ENCODE measurements at regions not wholly inside any gene's neighbourhood (a gene's known extent, or its start where the extent isn't known, plus 50 kb on each side); places are given as distances from the start of the nearest gene placed in this dataset.

DNA sequence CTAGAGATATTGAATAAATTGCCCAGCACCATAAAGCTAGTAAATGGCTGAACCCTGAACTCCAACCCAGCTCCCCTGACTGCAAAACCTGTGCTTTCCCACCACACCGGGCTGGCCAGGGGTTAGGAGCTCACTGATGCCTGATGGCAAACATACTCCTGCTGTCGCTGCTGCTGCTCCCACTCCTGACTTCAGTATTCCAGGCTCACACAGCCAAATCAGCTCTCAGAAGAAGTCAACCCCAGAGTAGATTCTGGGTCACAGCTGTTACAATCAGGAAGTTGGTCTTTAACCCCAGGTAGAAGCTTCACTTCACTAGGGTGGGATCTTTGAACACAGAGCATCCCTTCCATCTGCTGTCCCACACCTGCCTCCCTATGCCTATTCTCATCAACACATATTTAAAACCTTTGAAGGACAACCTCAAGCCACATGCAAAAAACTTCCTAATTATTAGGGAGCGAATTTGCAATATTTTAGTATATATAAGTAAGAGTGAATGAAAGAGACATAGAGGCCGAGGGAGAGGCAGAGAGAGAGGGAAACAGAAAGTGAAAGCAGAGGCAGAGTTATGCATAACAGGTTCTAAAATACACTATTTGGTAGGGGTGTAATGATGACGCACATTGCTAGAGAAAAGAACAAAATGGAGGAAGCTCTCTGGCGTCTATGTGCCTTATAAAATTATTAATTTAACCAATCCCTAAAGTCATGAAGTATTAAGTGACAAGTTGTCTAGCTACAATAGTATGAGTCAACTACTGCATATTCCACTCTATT is 99.4 kb upstream of the SERP2 start:
- H3K9ac ChIP-seq (ENCODE audit: low read length) = no peak overlapping the region
- peaks cover 37% of the 10 kb centered on the region for H3K4me1 ChIP-seq (ENCODE audit: control insufficient read depth, insufficient read depth, low read length)
- no peaks in the 10 kb centered on the region for H3K36me3 ChIP-seq (ENCODE audit: control insufficient read depth, insufficient read depth, low read length)
- H3K27me3 ChIP-seq (ENCODE audit: control insufficient read depth, insufficient read depth, low read length) = no peaks in the 10 kb centered on the region
- peak overlapping the region; percentile 82 for H3K27ac ChIP-seq (ENCODE audit: low read depth, low read length)
- H3K4me3 ChIP-seq (ENCODE audit: low read length) = peak overlapping the region; percentile 45

GRCh38 chr13:44274771-44275205 is 98.8 kb upstream of the SERP2 start:
- H3K4me1 ChIP-seq (ENCODE audit: control insufficient read depth, insufficient read depth, low read length) = peaks cover 37% of the 10 kb centered on the region
- peak overlapping the region; percentile 82 for H3K27ac ChIP-seq (ENCODE audit: low read depth, low read length)
- H3K9ac ChIP-seq (ENCODE audit: low read length) = no peak overlapping the region
- H3K36me3 ChIP-seq (ENCODE audit: control insufficient read depth, insufficient read depth, low read length) = no peaks in the 10 kb centered on the region
- H3K4me3 ChIP-seq (ENCODE audit: low read length) = no peak overlapping the region
- no peaks in the 10 kb centered on the region for H3K27me3 ChIP-seq (ENCODE audit: control insufficient read depth, insufficient read depth, low read length)

DNA sequence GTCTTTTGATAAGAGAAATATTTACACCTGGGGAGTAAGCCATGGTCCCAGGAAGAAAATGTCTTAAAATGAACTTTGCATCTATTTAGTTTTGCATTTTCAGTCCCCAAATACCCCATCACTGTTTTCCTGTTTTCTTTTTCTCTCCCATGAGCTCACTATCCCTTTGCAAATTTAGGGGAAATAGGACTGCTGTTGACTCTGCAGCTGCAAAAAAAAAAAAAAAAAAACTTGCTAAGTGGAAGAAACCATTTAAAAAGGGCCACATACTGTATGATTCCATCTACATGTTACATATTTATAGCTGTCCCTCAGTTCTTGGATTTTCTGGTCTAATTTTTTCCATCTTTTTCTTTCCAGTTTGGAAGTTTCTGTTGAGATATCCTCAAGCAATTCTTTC is 98.2 kb upstream of the SERP2 start:
- H3K36me3 ChIP-seq (ENCODE audit: control insufficient read depth, insufficient read depth, low read length) = no peaks in the 10 kb centered on the region
- H3K9ac ChIP-seq (ENCODE audit: low read length) = no peak overlapping the region
- H3K27ac ChIP-seq (ENCODE audit: low read depth, low read length) = peak overlapping the region; percentile 82
- H3K4me3 ChIP-seq (ENCODE audit: low read length) = no peak overlapping the region
- H3K4me1 ChIP-seq (ENCODE audit: control insufficient read depth, insufficient read depth, low read length) = peaks cover 34% of the 10 kb centered on the region
- no peaks in the 10 kb centered on the region for H3K27me3 ChIP-seq (ENCODE audit: control insufficient read depth, insufficient read depth, low read length)

GRCh38 chr13:44276061-44276460 is 97.6 kb upstream of the SERP2 start:
- Histone ChIP-seq H3K4me1 (ENCODE audit: control insufficient read depth, insufficient read depth, low read length) (peaks cover 27% of the 10 kb centered on the region), H3K27me3 (ENCODE audit: control insufficient read depth, insufficient read depth, low read length) (no peaks in the 10 kb centered on the region), H3K9ac (ENCODE audit: low read length) (no peak overlapping the region), H3K27ac (ENCODE audit: low read depth, low read length) (no peak overlapping the region), H3K4me3 (ENCODE audit: low read length) (no peak overlapping the region), H3K36me3 (ENCODE audit: control insufficient read depth, insufficient read depth, low read length) (no peaks in the 10 kb centered on the region)

GRCh38 chr13:44277459-44277858 is 96.2 kb upstream of the SERP2 start:
- Histone ChIP-seq H3K36me3 (ENCODE audit: control insufficient read depth, insufficient read depth, low read length) (no peaks in the 10 kb centered on the region), H3K4me1 (ENCODE audit: control insufficient read depth, insufficient read depth, low read length) (peaks cover 14% of the 10 kb centered on the region), H3K4me3 (ENCODE audit: low read length) (no peak overlapping the region), H3K9ac (ENCODE audit: low read length) (no peak overlapping the region), H3K27me3 (ENCODE audit: control insufficient read depth, insufficient read depth, low read length) (no peaks in the 10 kb centered on the region), H3K27ac (ENCODE audit: low read depth, low read length) (no peak overlapping the region)

GRCh38 chr13:44278166-44278565 is 95.5 kb upstream of the SERP2 start:
- H3K4me3 ChIP-seq (ENCODE audit: low read length) = no peak overlapping the region
- peaks cover 14% of the 10 kb centered on the region for H3K4me1 ChIP-seq (ENCODE audit: control insufficient read depth, insufficient read depth, low read length)
- H3K27ac ChIP-seq (ENCODE audit: low read depth, low read length) = no peak overlapping the region
- no peaks in the 10 kb centered on the region for H3K27me3 ChIP-seq (ENCODE audit: control insufficient read depth, insufficient read depth, low read length)
- H3K9ac ChIP-seq (ENCODE audit: low read length) = no peak overlapping the region
- H3K36me3 ChIP-seq (ENCODE audit: control insufficient read depth, insufficient read depth, low read length) = no peaks in the 10 kb centered on the region

- Histone ChIP-seq H3K27ac (ENCODE audit: low read depth, low read length) (no peak overlapping the region), H3K27me3 (ENCODE audit: control insufficient read depth, insufficient read depth, low read length) (no peaks in the 10 kb centered on the region), H3K9ac (ENCODE audit: low read length) (no peak overlapping the region), H3K36me3 (ENCODE audit: control insufficient read depth, insufficient read depth, low read length) (no peaks in the 10 kb centered on the region), H3K4me1 (ENCODE audit: control insufficient read depth, insufficient read depth, low read length) (no peaks in the 10 kb centered on the region), H3K4me3 (ENCODE audit: low read length) (no peak overlapping the region)
Measured at GRCh38 chr13:44280456-44280855, 93.2 kb upstream of the SERP2 start.

GRCh38 chr13:44281252-44282000 is 92.2 kb upstream of the SERP2 start:
- Histone ChIP-seq H3K4me1 (ENCODE audit: control insufficient read depth, insufficient read depth, low read length) (no peaks in the 10 kb centered on the region), H3K27ac (ENCODE audit: low read depth, low read length) (no peak overlapping the region), H3K4me3 (ENCODE audit: low read length) (no peak overlapping the region), H3K27me3 (ENCODE audit: control insufficient read depth, insufficient read depth, low read length) (no peaks in the 10 kb centered on the region), H3K36me3 (ENCODE audit: control insufficient read depth, insufficient read depth, low read length) (no peaks in the 10 kb centered on the region), H3K9ac (ENCODE audit: low read length) (no peak overlapping the region)

DNA sequence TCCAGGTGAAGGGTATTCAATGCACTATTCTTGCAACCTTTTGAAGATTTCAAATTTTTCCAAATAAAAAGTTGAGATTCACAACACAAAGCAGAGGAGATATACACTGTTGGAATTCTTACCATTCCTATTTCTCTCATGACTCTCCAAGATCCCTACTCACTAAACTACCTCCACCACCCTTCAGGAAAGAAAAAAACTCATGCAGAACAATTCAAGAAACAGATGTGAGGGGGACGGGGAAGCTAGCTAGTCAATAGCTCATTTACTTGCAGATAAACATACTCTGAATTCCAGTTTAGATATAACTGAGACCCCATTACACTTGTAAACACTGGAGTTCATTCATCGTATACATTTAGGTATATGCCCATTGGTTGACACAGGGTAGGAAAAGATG is 90.0 kb upstream of the SERP2 start:
- Histone ChIP-seq H3K36me3 (ENCODE audit: control insufficient read depth, insufficient read depth, low read length) (no peaks in the 10 kb centered on the region), H3K4me3 (ENCODE audit: low read length) (no peak overlapping the region), H3K4me1 (ENCODE audit: control insufficient read depth, insufficient read depth, low read length) (no peaks in the 10 kb centered on the region), H3K9ac (ENCODE audit: low read length) (no peak overlapping the region), H3K27me3 (ENCODE audit: control insufficient read depth, insufficient read depth, low read length) (no peaks in the 10 kb centered on the region), H3K27ac (ENCODE audit: low read depth, low read length) (no peak overlapping the region)

DNA sequence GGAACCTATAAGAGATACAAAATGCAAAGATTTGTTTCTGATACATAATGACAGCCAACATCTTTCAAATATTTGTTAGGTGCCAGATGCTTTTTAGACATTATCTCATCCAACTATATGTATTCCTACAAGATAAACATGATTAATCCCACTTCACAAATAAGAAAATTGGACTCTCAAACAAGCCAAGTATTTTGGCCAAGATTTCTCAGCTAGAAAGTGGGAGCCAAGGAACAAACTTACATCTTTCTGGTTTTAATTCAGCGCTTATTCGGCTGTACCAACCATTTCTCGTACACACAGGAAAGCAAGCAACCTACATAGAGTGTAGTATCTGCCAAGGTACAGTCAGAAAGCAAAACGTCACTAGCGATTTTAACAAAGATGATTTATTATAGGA is 85.7 kb upstream of the SERP2 start:
- no peak overlapping the region for H3K4me3 ChIP-seq (ENCODE audit: low read length)

GRCh38 chr13:44292545-44292944 is 81.1 kb upstream of the SERP2 start:
- H3K27me3 ChIP-seq (ENCODE audit: control insufficient read depth, insufficient read depth, low read length) = no peaks in the 10 kb centered on the region

More for the DNA sequence above, 85.7 kb upstream of the SERP2 start:
- Histone ChIP-seq H3K9ac (ENCODE audit: low read length) (no peak overlapping the region), H3K27me3 (ENCODE audit: control insufficient read depth, insufficient read depth, low read length) (no peaks in the 10 kb centered on the region), H3K36me3 (ENCODE audit: control insufficient read depth, insufficient read depth, low read length) (no peaks in the 10 kb centered on the region), H3K4me1 (ENCODE audit: control insufficient read depth, insufficient read depth, low read length) (peaks cover 10% of the 10 kb centered on the region), H3K27ac (ENCODE audit: low read depth, low read length) (no peak overlapping the region)

GRCh38 chr13:44293374-44293773 is 80.2 kb upstream of the SERP2 start:
- Histone ChIP-seq H3K4me3 (ENCODE audit: low read length) (no peak overlapping the region), H3K4me1 (ENCODE audit: control insufficient read depth, insufficient read depth, low read length) (peaks cover 30% of the 10 kb centered on the region), H3K9ac (ENCODE audit: low read length) (no peak overlapping the region), H3K27me3 (ENCODE audit: control insufficient read depth, insufficient read depth, low read length) (no peaks in the 10 kb centered on the region), H3K36me3 (ENCODE audit: control insufficient read depth, insufficient read depth, low read length) (no peaks in the 10 kb centered on the region), H3K27ac (ENCODE audit: low read depth, low read length) (peak overlapping the region; percentile 95)

More at GRCh38 chr13:44292545-44292944, 81.1 kb upstream of the SERP2 start:
- H3K9ac ChIP-seq (ENCODE audit: low read length) = no peak overlapping the region
- H3K4me1 ChIP-seq (ENCODE audit: control insufficient read depth, insufficient read depth, low read length) = peaks cover 30% of the 10 kb centered on the region
- no peaks in the 10 kb centered on the region for H3K36me3 ChIP-seq (ENCODE audit: control insufficient read depth, insufficient read depth, low read length)
- no peak overlapping the region for H3K4me3 ChIP-seq (ENCODE audit: low read length)
- H3K27ac ChIP-seq (ENCODE audit: low read depth, low read length) = peak overlapping the region; percentile 95

Data from rectal smooth muscle tissue (tissue), 1 donor.